Lung (tissue), 11 donors: ENCODE measurements at regions not wholly inside any gene's neighbourhood (a gene's known extent, or its start where the extent isn't known, plus 50 kb on each side); places are given as distances from the start of the nearest gene placed in this dataset.

Experiments
- ATAC-seq: fragments of 200-7000 bp; cut with Tn5 transposase; one replicate; pipeline ENCODE4 v1.9.1; 2020; ENCODE audit warnings: moderate number of reproducible peaks; ENCODE audit not compliant: insufficient read depth, low FRiP score
- DNase-seq, 3 donors: peaks; one replicate each; pipeline ENCODE4 v3.0.0-alpha.2; 2013 to 2017
- H3K27ac ChIP-seq, 2 donors: one replicate each; pipeline ENCODE4 v1.5.1; 2013; ENCODE audit warnings: mild to moderate bottlenecking in 2 of 2, moderate library complexity in 2 of 2, control low read depth in 1 of 2, inconsistent platforms in 1 of 2, low read depth in 1 of 2, low read length in 1 of 2
- H3K27me3 ChIP-seq, 3 donors: one replicate each; pipeline ENCODE4 v1.5.1; 2013; ENCODE audit warnings: low read length in 2 of 3; ENCODE audit not compliant: control insufficient read depth in 3 of 3, insufficient read depth in 3 of 3
- H3K36me3 ChIP-seq, 4 donors: one replicate each; pipeline ENCODE4 v1.5.1; 2013; ENCODE audit warnings: low read length in 4 of 4, mild to moderate bottlenecking in 1 of 4, moderate library complexity in 1 of 4; ENCODE audit not compliant: control insufficient read depth in 4 of 4, insufficient read depth in 4 of 4
- H3K4me1 ChIP-seq, 5 donors: one replicate each; pipeline ENCODE4 v1.5.1; 2013; ENCODE audit warnings: low read length in 5 of 5, mild to moderate bottlenecking in 2 of 5, moderate library complexity in 1 of 5; ENCODE audit not compliant: control insufficient read depth in 5 of 5, insufficient read depth in 5 of 5
- H3K4me3 ChIP-seq: one replicate; pipeline ENCODE4 v1.5.1; 2013; ENCODE audit warnings: mild to moderate bottlenecking, control low read depth, moderate library complexity
- H3K9ac ChIP-seq, 2 donors: one replicate each; pipeline ENCODE4 v1.5.1; 2013; ENCODE audit warnings: low read length in 2 of 2, control low read depth in 1 of 2; ENCODE audit not compliant: insufficient read depth in 1 of 2
- H3K9me3 ChIP-seq, 4 donors: one replicate each; pipeline ENCODE4 v1.5.1; 2013; ENCODE audit warnings: low read length in 3 of 4, mild to moderate bottlenecking in 1 of 4, moderate library complexity in 1 of 4; ENCODE audit not compliant: control insufficient read depth in 4 of 4, insufficient read depth in 3 of 4
- WGBS, 2 donors: extraction: QIAGEN DNeasy Blood & Tissue Kit; methylation state at CpG; one replicate each; pipeline ENCODE4 v1.1.7; 2013; 5-methylcytosine and 5-hydroxymethylcytosine counted together
- TF ChIP-seq, protein P1 (sequence below): IDR thresholded peaks from 2 replicates; pipeline ENCODE4 v1.5.1; 2012; ENCODE audit warnings: mild to moderate bottlenecking; ENCODE audit errors: control extremely low read depth, extremely low read depth
- donor health status: control.
- donor health status: control.
- donor health status: Bipolar disorder and iron deficiency.
- donor health status: healthy.
- donor health status: DM: yes; HTN: yes; CAD: no.

- Histone ChIP-seq H3K4me1 (no peaks in the 10 kb centered on the region), H3K27ac (no peak overlapping the region), H3K27me3 (no peaks in the 10 kb centered on the region), H3K9ac (no peak overlapping the region), H3K36me3 (no peaks in the 10 kb centered on the region), H3K4me3 (no peak overlapping the region), H3K9me3 (no peaks in the 10 kb centered on the region)
- DNase-seq (no peak), ATAC-seq (no peak)
- TF ChIP-seq, protein P1, sequence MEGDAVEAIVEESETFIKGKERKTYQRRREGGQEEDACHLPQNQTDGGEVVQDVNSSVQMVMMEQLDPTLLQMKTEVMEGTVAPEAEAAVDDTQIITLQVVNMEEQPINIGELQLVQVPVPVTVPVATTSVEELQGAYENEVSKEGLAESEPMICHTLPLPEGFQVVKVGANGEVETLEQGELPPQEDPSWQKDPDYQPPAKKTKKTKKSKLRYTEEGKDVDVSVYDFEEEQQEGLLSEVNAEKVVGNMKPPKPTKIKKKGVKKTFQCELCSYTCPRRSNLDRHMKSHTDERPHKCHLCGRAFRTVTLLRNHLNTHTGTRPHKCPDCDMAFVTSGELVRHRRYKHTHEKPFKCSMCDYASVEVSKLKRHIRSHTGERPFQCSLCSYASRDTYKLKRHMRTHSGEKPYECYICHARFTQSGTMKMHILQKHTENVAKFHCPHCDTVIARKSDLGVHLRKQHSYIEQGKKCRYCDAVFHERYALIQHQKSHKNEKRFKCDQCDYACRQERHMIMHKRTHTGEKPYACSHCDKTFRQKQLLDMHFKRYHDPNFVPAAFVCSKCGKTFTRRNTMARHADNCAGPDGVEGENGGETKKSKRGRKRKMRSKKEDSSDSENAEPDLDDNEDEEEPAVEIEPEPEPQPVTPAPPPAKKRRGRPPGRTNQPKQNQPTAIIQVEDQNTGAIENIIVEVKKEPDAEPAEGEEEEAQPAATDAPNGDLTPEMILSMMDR: no peak
- WGBS, 2 donors: 91 to 94% methylated on average over 6 of the region's 6 CpGs
These were observed 93.6 kb downstream of the OSR1 start for GRCh38 chr2:19264852-19265251.

- TF ChIP-seq, protein P1: no peak
- Histone ChIP-seq H3K4me1 (no peaks in the 10 kb centered on the region), H3K4me3 (no peak overlapping the region), H3K9me3 (no peaks in the 10 kb centered on the region), H3K9ac (no peak overlapping the region), H3K27ac (no peak overlapping the region), H3K27me3 (no peaks in the 10 kb centered on the region), H3K36me3 (no peaks in the 10 kb centered on the region)
- ATAC-seq (no peak), DNase-seq (no peak)
- WGBS, 2 donors: 90 to 93% methylated on average over 7 of the region's 7 CpGs
These were observed 96.3 kb downstream of the OSR1 start for GRCh38 chr2:19262150-19262549.

DNA sequence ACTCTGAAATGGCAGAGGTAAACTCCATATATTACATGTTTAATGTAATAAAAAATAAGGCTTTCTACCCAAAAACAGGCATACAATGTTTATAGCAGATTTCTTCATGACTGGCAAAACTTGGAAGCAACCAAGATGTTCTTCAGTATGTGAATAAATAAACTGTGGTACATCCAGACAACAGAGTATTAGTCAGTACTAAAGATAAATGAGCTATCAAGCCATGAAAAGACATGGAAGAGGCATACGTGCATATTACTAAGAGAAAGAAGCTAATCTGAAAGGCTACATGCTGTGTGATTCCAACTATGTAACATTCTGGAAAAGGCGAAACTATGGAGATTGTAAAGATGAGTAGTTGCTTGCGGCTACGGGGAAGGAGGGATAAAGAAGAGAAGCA, 97.4 kb downstream of the OSR1 start:
- DNase-seq (no peak), ATAC-seq (no peak)
- H3K36me3 ChIP-seq: no peaks in the 10 kb centered on the region
- H3K4me1 ChIP-seq: peaks cover 0 to 2% (median 0%) of the 10 kb centered on the region in 5 donors
- no peaks in the 10 kb centered on the region for H3K27me3 ChIP-seq
- no peak overlapping the region for H3K9ac ChIP-seq
- WGBS, 2 donors: 95% methylated on average over 4 of the region's 4 CpGs
- no peak overlapping the region for H3K27ac ChIP-seq
- no peaks in the 10 kb centered on the region for H3K9me3 ChIP-seq
- no peak overlapping the region for H3K4me3 ChIP-seq
- TF ChIP-seq, protein P1: no peak

DNA sequence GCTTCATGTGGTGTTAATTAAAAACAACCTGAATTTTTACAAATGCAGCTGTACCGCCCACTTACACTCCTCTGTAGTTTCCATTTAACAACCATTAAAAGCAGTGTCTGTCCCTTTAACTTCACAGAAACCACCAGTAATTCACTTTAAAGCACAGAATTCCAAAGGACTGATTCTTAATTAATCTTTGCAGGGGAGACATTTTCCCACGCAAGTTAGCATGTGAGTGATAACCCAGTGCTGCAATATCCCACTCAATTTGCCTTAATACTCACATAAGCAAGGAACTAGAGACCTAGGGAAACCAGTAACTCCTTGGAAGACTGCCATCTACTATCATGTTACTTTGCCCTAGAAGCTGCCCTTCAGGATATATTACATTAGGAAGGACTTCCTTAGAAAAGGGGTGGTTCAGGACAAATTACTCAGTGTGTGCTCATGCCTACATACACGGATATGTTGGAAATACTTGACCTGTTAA, 102.3 kb downstream of the OSR1 start:
- WGBS, 2 donors: 61 to 82% methylated on average over 3 of the region's 3 CpGs
- H3K27ac ChIP-seq: no peak overlapping the region
- no peaks in the 10 kb centered on the region for H3K27me3 ChIP-seq
- no peaks in the 10 kb centered on the region for H3K36me3 ChIP-seq
- H3K9me3 ChIP-seq: peaks cover 0 to 3% (median under 1%) of the 10 kb centered on the region in 4 donors
- H3K9ac ChIP-seq: no peak overlapping the region
- ATAC-seq (no peak), DNase-seq (peak in 1 of 3 donors; percentile 52)
- H3K4me1 ChIP-seq: peaks cover 0 to 3% (median 0%) of the 10 kb centered on the region in 5 donors
- TF ChIP-seq, protein P1: no peak
- H3K4me3 ChIP-seq: no peak overlapping the region
